ENCODE measurements at regions not wholly inside any gene's neighbourhood (a gene's known extent, or its start where the extent isn't known, plus 50 kb on each side); places are given as distances from the start of the nearest gene placed in this dataset.

- no peaks in the 10 kb centered on the region for H3K27me3 ChIP-seq (ENCODE audit: control insufficient read depth in 3 of 3, insufficient read depth in 3 of 3, low read length in 3 of 3)
- H3K36me3 ChIP-seq (ENCODE audit: control insufficient read depth in 3 of 3, insufficient read depth in 2 of 3, low read depth in 1 of 3, low read length in 3 of 3) = no peaks in the 10 kb centered on the region
- WGBS, 3 donors = 87 to 92% (median 90%) methylated on average over 20 of the region's 20 CpGs
- DNase-seq (no peak), FAIRE-seq (no peak)
- no peak overlapping the region for H3K27ac ChIP-seq (ENCODE audit: low read depth in 1 of 3, low read length in 2 of 3)
- H3K4me1 ChIP-seq (ENCODE audit: control insufficient read depth in 3 of 3, insufficient read depth in 2 of 3, low read depth in 1 of 3, low read length in 2 of 3) = no peaks in the 10 kb centered on the region
- no peaks in the 10 kb centered on the region for H3K9me3 ChIP-seq (ENCODE audit: control insufficient read depth in 2 of 2, insufficient read depth in 1 of 2, low read depth in 1 of 2, low read length in 1 of 2)
- H3K4me3 ChIP-seq (ENCODE audit: low read depth in 1 of 3, low read length in 3 of 3) = no peak overlapping the region
These were observed 60.9 kb upstream of the HPCAL1 start for GRCh38 chr2:10241641-10242430.

- Histone ChIP-seq H3K4me1 (ENCODE audit: control insufficient read depth in 3 of 3, insufficient read depth in 2 of 3, low read depth in 1 of 3, low read length in 2 of 3) (no peaks in the 10 kb centered on the region), H3K9me3 (ENCODE audit: control insufficient read depth in 2 of 2, insufficient read depth in 1 of 2, low read depth in 1 of 2, low read length in 1 of 2) (no peaks in the 10 kb centered on the region), H3K4me3 (ENCODE audit: low read depth in 1 of 3, low read length in 3 of 3) (no peak overlapping the region), H3K27me3 (ENCODE audit: control insufficient read depth in 3 of 3, insufficient read depth in 3 of 3, low read length in 3 of 3) (no peaks in the 10 kb centered on the region), H3K27ac (ENCODE audit: low read depth in 1 of 3, low read length in 2 of 3) (no peak overlapping the region), H3K36me3 (ENCODE audit: control insufficient read depth in 3 of 3, insufficient read depth in 2 of 3, low read depth in 1 of 3, low read length in 3 of 3) (no peaks in the 10 kb centered on the region)
- DNase-seq = no peak
- FAIRE-seq = no peak
- WGBS, 3 donors = 92 to 95% (median 94%) methylated on average over 15 of the region's 15 CpGs
These were observed 60.3 kb upstream of the HPCAL1 start for GRCh38 chr2:10242451-10242850.

DNA sequence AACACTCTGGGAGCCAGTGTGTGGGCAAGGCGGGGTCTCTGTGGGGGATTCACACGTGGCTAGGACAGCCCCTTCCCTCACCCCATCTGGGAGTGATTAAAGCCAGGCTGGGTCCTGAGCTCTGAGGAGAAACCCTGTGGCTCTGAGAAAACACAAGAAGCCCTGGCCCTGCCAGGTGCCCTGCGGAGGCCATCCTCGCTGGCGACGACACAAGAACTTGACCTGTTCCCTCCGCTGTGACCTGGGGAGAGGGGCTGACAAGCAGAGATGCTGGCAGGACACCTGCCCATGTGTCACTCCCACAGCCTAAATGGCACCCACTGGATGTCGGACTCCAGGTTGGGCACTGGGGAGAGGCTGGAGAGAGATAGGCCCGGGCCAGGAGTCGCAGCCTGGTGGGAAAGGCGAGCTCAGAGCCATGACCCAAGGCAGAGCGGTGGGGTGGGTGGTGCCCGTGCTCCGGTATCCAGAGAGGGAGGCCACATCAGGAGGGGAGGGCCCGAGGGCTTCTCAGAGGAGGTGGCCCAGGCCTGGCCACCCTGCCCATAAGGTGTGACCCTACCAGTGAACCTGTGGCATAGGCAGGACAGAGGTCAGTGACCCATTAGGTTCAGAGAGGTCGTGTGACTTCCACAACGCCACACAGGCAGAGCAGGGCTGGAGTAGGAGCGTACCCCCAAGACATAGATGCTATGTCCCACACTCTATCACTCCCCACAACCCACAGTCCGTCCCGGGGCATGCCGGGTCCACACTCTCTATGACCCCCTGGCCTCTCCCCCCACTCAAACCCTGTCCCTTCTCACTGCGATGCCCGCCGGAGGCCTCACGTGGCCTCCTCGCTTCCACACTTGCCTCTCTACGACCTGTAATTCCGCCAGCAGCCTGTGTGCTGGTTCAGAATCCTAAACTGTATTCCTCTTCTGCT is 59.4 kb upstream of the HPCAL1 start:
- H3K9me3 ChIP-seq (ENCODE audit: control insufficient read depth in 2 of 2, insufficient read depth in 1 of 2, low read depth in 1 of 2, low read length in 1 of 2) = no peaks in the 10 kb centered on the region
- no peaks in the 10 kb centered on the region for H3K36me3 ChIP-seq (ENCODE audit: control insufficient read depth in 3 of 3, insufficient read depth in 2 of 3, low read depth in 1 of 3, low read length in 3 of 3)
- H3K4me3 ChIP-seq (ENCODE audit: low read depth in 1 of 3, low read length in 3 of 3) = no peak overlapping the region
- no peak overlapping the region for H3K27ac ChIP-seq (ENCODE audit: low read depth in 1 of 3, low read length in 2 of 3)
- FAIRE-seq (no peak), DNase-seq (no peak)
- H3K4me1 ChIP-seq (ENCODE audit: control insufficient read depth in 3 of 3, insufficient read depth in 2 of 3, low read depth in 1 of 3, low read length in 2 of 3) = no peaks in the 10 kb centered on the region
- H3K27me3 ChIP-seq (ENCODE audit: control insufficient read depth in 3 of 3, insufficient read depth in 3 of 3, low read length in 3 of 3) = no peaks in the 10 kb centered on the region
- 90 to 92% (median 91%) methylated on average over 26 to 28 of the region's 28 CpGs for WGBS, 3 donors

- FAIRE-seq (no peak), DNase-seq (no peak)
- Histone ChIP-seq H3K4me3 (ENCODE audit: low read depth in 1 of 3, low read length in 3 of 3) (no peak overlapping the region), H3K36me3 (ENCODE audit: control insufficient read depth in 3 of 3, insufficient read depth in 2 of 3, low read depth in 1 of 3, low read length in 3 of 3) (no peaks in the 10 kb centered on the region), H3K4me1 (ENCODE audit: control insufficient read depth in 3 of 3, insufficient read depth in 2 of 3, low read depth in 1 of 3, low read length in 2 of 3) (no peaks in the 10 kb centered on the region), H3K9me3 (ENCODE audit: control insufficient read depth in 2 of 2, insufficient read depth in 1 of 2, low read depth in 1 of 2, low read length in 1 of 2) (no peaks in the 10 kb centered on the region), H3K27ac (ENCODE audit: low read depth in 1 of 3, low read length in 2 of 3) (no peak overlapping the region), H3K27me3 (ENCODE audit: control insufficient read depth in 3 of 3, insufficient read depth in 3 of 3, low read length in 3 of 3) (no peaks in the 10 kb centered on the region)
- WGBS, 3 donors = 83 to 93% (median 93%) methylated on average over 10 of the region's 10 CpGs
These were observed 58.8 kb upstream of the HPCAL1 start for GRCh38 chr2:10243926-10244270.

- no peaks in the 10 kb centered on the region for H3K4me1 ChIP-seq (ENCODE audit: control insufficient read depth in 3 of 3, insufficient read depth in 2 of 3, low read depth in 1 of 3, low read length in 2 of 3)
- H3K27ac ChIP-seq (ENCODE audit: low read depth in 1 of 3, low read length in 2 of 3) = no peak overlapping the region
- no peaks in the 10 kb centered on the region for H3K27me3 ChIP-seq (ENCODE audit: control insufficient read depth in 3 of 3, insufficient read depth in 3 of 3, low read length in 3 of 3)
- H3K36me3 ChIP-seq (ENCODE audit: control insufficient read depth in 3 of 3, insufficient read depth in 2 of 3, low read depth in 1 of 3, low read length in 3 of 3) = no peaks in the 10 kb centered on the region
- FAIRE-seq (no peak), DNase-seq (no peak)
- no peak overlapping the region for H3K4me3 ChIP-seq (ENCODE audit: low read depth in 1 of 3, low read length in 3 of 3)
- 89 to 92% (median 91%) methylated on average over 8 of the region's 8 CpGs for WGBS, 3 donors
- H3K9me3 ChIP-seq (ENCODE audit: control insufficient read depth in 2 of 2, insufficient read depth in 1 of 2, low read depth in 1 of 2, low read length in 1 of 2) = no peaks in the 10 kb centered on the region
These were observed 57.7 kb upstream of the HPCAL1 start for GRCh38 chr2:10245021-10245420.

GRCh38 chr2:10245661-10246060 is 57.0 kb upstream of the HPCAL1 start:
- DNase-seq (no peak), FAIRE-seq (no peak)
- 91 to 95% (median 93%) methylated on average over 11 of the region's 11 CpGs for WGBS, 3 donors

GRCh38 chr2:10246370-10246769 is 56.3 kb upstream of the HPCAL1 start:
- Histone ChIP-seq H3K4me3 (ENCODE audit: low read depth in 1 of 3, low read length in 3 of 3) (no peak overlapping the region), H3K27me3 (ENCODE audit: control insufficient read depth in 3 of 3, insufficient read depth in 3 of 3, low read length in 3 of 3) (no peaks in the 10 kb centered on the region), H3K4me1 (ENCODE audit: control insufficient read depth in 3 of 3, insufficient read depth in 2 of 3, low read depth in 1 of 3, low read length in 2 of 3) (no peaks in the 10 kb centered on the region), H3K36me3 (ENCODE audit: control insufficient read depth in 3 of 3, insufficient read depth in 2 of 3, low read depth in 1 of 3, low read length in 3 of 3) (no peaks in the 10 kb centered on the region), H3K9me3 (ENCODE audit: control insufficient read depth in 2 of 2, insufficient read depth in 1 of 2, low read depth in 1 of 2, low read length in 1 of 2) (peaks cover 0 to 3% of the 10 kb centered on the region in 2 donors), H3K27ac (ENCODE audit: low read depth in 1 of 3, low read length in 2 of 3) (no peak overlapping the region)
- FAIRE-seq (no peak), DNase-seq (no peak)
- WGBS, 3 donors = 85 to 89% (median 89%) methylated on average over 8 of the region's 8 CpGs

More at GRCh38 chr2:10245661-10246060, 57.0 kb upstream of the HPCAL1 start:
- Histone ChIP-seq H3K27me3 (ENCODE audit: control insufficient read depth in 3 of 3, insufficient read depth in 3 of 3, low read length in 3 of 3) (no peaks in the 10 kb centered on the region), H3K4me1 (ENCODE audit: control insufficient read depth in 3 of 3, insufficient read depth in 2 of 3, low read depth in 1 of 3, low read length in 2 of 3) (no peaks in the 10 kb centered on the region), H3K9me3 (ENCODE audit: control insufficient read depth in 2 of 2, insufficient read depth in 1 of 2, low read depth in 1 of 2, low read length in 1 of 2) (peaks cover 0 to 3% of the 10 kb centered on the region in 2 donors), H3K27ac (ENCODE audit: low read depth in 1 of 3, low read length in 2 of 3) (no peak overlapping the region), H3K36me3 (ENCODE audit: control insufficient read depth in 3 of 3, insufficient read depth in 2 of 3, low read depth in 1 of 3, low read length in 3 of 3) (no peaks in the 10 kb centered on the region), H3K4me3 (ENCODE audit: low read depth in 1 of 3, low read length in 3 of 3) (no peak overlapping the region)

GRCh38 chr2:10246831-10247230 is 55.9 kb upstream of the HPCAL1 start:
- no peak overlapping the region for H3K4me3 ChIP-seq (ENCODE audit: low read depth in 1 of 3, low read length in 3 of 3)
- FAIRE-seq (no peak), DNase-seq (no peak)
- no peaks in the 10 kb centered on the region for H3K4me1 ChIP-seq (ENCODE audit: control insufficient read depth in 3 of 3, insufficient read depth in 2 of 3, low read depth in 1 of 3, low read length in 2 of 3)
- WGBS, 3 donors = 65 to 86% (median 74%) methylated on average over 5 of the region's 5 CpGs
- H3K27me3 ChIP-seq (ENCODE audit: control insufficient read depth in 3 of 3, insufficient read depth in 3 of 3, low read length in 3 of 3) = no peaks in the 10 kb centered on the region
- H3K9me3 ChIP-seq (ENCODE audit: control insufficient read depth in 2 of 2, insufficient read depth in 1 of 2, low read depth in 1 of 2, low read length in 1 of 2) = peaks cover 0 to 3% of the 10 kb centered on the region in 2 donors
- no peaks in the 10 kb centered on the region for H3K36me3 ChIP-seq (ENCODE audit: control insufficient read depth in 3 of 3, insufficient read depth in 2 of 3, low read depth in 1 of 3, low read length in 3 of 3)
- no peak overlapping the region for H3K27ac ChIP-seq (ENCODE audit: low read depth in 1 of 3, low read length in 2 of 3)
